GM12875 (cell line): ENCODE measurements at regions not wholly inside any gene's neighbourhood (a gene's known extent, or its start where the extent isn't known, plus 50 kb on each side); places are given as distances from the start of the nearest gene placed in this dataset.

ENCODE experiments used
- H3K4me3 ChIP-seq: one replicate; pipeline ENCODE4 v1.5.1; 2011; ENCODE audit warnings: low read depth, low read length, control low read depth
- TF ChIP-seq, protein P1 (sequence below): IDR thresholded peaks from 2 replicates; pipeline ENCODE4 v1.5.1; 2011; ENCODE audit warnings: low read depth, mild to moderate bottlenecking, control low read depth, inconsistent platforms, low read length, moderate library complexity, borderline replicate concordance; ENCODE audit not compliant: insufficient read depth

DNA sequence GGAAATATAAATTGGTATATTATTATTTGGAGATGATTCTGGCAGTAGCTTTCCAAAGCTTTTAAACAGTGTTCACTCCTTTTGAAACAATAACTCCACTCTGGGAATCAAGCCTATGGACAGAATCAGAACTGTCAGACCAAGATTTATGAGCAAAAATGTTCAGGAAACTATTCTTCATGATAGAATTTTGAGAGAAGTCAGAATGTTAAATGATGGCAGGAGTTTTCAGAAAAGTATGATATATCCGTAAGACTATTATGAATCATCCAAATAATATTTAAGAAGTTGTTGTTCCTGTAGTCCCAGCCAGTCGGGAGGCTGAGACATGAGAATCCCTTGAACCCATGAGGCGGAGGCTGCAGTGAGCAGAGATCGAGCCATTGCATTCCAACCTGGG, 50.5 kb upstream of the ADGRG2 start:
- no peak overlapping the region for H3K4me3 ChIP-seq
- TF ChIP-seq, protein P1, sequence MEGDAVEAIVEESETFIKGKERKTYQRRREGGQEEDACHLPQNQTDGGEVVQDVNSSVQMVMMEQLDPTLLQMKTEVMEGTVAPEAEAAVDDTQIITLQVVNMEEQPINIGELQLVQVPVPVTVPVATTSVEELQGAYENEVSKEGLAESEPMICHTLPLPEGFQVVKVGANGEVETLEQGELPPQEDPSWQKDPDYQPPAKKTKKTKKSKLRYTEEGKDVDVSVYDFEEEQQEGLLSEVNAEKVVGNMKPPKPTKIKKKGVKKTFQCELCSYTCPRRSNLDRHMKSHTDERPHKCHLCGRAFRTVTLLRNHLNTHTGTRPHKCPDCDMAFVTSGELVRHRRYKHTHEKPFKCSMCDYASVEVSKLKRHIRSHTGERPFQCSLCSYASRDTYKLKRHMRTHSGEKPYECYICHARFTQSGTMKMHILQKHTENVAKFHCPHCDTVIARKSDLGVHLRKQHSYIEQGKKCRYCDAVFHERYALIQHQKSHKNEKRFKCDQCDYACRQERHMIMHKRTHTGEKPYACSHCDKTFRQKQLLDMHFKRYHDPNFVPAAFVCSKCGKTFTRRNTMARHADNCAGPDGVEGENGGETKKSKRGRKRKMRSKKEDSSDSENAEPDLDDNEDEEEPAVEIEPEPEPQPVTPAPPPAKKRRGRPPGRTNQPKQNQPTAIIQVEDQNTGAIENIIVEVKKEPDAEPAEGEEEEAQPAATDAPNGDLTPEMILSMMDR, result no peak

DNA sequence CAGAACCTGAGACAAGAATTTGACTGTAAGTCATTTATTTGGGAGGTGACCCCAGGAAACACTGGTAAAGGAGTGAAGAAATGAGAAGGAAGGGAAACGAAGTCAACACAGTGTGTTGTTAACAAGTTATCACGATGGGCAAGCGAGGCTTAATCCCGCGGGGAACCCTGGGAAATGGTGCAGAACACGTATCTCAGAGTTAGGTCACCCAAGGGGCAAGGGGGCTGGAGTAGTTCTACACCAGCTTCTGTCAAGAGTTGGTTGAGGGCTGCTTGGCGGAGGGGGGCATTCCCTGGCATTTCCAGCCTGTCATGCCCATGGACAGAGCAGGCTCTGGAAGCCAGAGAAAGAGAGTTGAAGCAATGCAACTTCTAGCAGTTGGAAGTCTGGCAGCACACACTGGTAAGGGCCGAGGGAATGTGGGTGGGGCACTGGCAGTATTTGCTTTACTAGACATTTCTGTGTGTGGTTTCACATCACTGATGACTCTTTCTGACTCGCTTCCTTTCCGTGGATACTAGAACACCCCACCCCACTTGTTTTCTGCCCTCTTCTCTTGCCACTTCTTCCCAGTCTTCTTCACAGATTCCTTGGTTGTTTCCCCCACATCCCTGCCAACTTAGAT, 52.2 kb upstream of the ADGRG2 start:
- TF ChIP-seq, protein P1, result no peak
- no peak overlapping the region for H3K4me3 ChIP-seq

DNA sequence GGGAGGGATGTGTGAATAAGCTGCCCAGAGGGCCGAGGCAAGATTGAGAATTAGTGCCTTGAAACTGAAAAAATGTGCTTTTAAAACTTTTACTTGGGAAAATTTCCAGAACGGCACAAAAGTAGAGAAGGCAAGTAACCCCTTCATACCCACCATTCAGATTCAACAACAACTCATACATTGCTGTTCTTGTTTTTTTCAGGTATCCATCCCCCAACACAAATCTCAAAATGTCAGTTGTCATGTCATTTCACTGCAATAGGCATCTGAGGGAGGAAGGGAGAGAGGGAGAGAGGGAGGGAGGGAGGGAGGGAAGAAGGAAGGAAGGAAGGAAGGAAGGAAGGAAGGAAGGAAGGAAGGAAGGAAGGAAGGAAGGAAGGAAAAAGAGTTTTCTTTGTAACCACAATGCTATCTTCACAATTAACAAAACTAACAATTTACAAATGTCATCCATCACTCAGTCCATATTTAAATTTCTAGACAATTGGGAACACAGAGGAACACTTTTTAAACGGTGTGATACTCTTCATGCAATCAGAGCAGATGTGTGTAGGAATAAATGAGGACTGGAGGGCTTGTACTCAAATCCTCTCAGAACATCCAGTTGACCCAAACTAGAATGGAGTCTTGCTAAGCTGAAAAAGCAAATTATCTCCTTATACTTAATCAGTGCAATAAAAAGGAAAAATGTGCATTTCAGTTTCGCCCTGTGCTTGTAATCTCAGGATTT, 54.8 kb upstream of the ADGRG2 start:
- TF ChIP-seq, protein P1, result no peak

DNA sequence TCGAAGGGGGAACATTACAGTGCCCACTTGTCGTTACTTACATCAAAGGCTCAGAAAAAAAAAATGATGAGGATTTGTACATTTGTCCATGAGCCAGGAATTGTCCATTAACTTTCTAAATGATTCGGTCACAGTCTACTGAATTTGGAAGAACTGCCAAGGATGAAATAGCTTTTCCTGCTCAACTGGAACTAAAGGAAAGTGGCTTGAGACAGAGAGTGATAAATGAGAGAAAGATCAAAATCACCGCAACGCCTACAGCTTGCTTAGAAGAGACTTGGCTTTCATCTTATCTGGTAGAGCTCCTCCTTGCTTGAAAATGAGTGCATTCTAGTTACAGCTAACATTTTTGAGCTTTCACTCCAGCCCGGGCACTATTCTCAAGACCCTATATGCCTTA, 55.5 kb upstream of the ADGRG2 start:
- TF ChIP-seq, protein P1, result no peak
- no peak overlapping the region for H3K4me3 ChIP-seq

More for the DNA sequence above, 54.8 kb upstream of the ADGRG2 start:
- H3K4me3 ChIP-seq, result no peak overlapping the region

DNA sequence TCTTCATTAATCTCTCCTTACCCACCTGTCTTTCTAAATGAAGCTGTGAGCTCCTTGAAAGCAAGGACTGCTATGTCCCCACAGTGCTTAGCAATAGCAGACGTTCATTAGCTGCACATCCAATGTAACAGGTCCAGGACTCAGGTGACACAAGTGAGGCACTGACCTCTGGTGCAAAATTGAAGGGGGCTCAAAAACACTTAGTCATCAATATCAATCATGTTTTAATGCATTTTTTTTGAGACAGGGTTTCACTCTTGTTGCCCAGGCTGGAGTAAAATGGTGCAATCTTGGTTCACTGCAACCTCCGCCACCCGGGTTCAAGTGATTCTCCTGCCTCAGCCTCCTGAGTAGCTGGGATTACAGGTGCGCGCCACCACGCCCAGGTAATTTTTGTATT, 56.1 kb upstream of the ADGRG2 start:
- TF ChIP-seq, protein P1, result no peak
- H3K4me3 ChIP-seq, result no peak overlapping the region

DNA sequence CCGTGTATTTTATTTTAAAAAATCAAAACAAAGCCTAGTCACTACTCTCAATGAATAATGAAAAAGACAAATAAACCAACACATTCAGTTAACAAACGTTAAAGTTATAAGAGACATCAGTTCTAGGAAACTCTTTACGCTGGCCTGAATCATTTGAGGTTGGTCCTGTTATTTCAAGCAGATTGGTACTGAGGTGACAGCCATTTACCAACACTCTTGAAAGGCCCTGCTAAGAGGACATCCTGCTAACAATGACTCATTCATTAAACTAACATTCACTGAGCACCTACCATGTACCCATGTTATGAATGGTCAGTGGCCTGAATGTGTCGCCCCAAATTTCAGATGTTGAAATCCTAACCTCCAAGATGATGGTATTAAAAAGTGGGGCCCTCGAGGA, 57.1 kb upstream of the ADGRG2 start:
- TF ChIP-seq, protein P1, result no peak
- H3K4me3 ChIP-seq, result no peak overlapping the region

DNA sequence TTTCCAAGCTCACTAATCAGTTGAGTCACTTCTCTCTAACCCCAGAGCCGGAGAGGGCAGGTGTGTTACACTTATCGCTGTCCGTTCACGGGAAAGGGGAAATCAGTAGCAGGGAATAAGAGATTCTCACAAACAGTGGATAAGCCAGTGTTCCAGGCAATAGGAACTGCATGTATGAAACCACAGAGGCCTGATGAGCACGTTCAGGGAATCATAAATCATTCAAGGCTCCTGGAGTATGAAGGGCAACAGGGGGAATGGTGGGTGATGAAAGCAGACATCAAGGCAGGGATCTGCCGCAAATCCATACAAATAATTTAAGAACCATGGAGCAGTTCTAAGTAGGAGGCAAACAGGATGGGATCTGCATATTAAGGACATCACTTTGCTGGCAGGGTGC, 59.1 kb upstream of the ADGRG2 start:
- TF ChIP-seq, protein P1, result no peak
- no peak overlapping the region for H3K4me3 ChIP-seq
